Endothelial cell of umbilical vein (primary cell): ENCODE measurements at regions not wholly inside any gene's neighbourhood (a gene's known extent, or its start where the extent isn't known, plus 50 kb on each side); places are given as distances from the start of the nearest gene placed in this dataset.

Source experiments
- BruUV-seq: library from RNA; stranded (reverse); fragments of 400-500 nt; replicated peaks from 2 replicates; lab custom pipeline; 2021; lab: Mats Ljungman, UMichigan
- CTCF ChIA-PET: fragments of 300-600, 350-600 bp; sonication (Branson Sonifier 250); formaldehyde crosslinking; loops from one replicate; lab custom pipeline; 2021; ENCODE audit warnings: antibody characterized with exemption, inconsistent platforms; lab: Charles Lee
- POLR2A ChIA-PET: fragments of 300-600, 350-600 bp; sonication (Branson Sonifier 250); formaldehyde crosslinking; loops from one replicate; lab custom pipeline; 2021; ENCODE audit warnings: antibody characterized with exemption, inconsistent platforms; lab: Charles Lee
- DNase-seq: peaks from one replicate; pipeline ENCODE4 v3.0.0-alpha.2; 2011; ENCODE audit warnings: low read depth, low spot score
- FAIRE-seq: peaks from 2 replicates; lab custom pipeline; 2011; peaks lifted over from hg19 to GRCh38; lab: Jason Lieb, UNC
- H2AFZ ChIP-seq: 2 replicates; pipeline ENCODE4 v1.6.0; 2012; ENCODE audit warnings: low read depth, low read length, control low read depth, inconsistent platforms
- H3K27ac ChIP-seq: 2 replicates; pipeline ENCODE4 v1.5.1; 2011; ENCODE audit warnings: low read depth, mild to moderate bottlenecking, control low read depth, low read length, moderate library complexity; ENCODE audit not compliant: insufficient read depth
- H3K27me3 ChIP-seq, 2 experiments: 2 replicates each; pipeline versions ENCODE4 v1.6.0 to v1.6.1; 2011; ENCODE audit warnings: low read length in 2 of 2, mixed read lengths in 1 of 2; ENCODE audit not compliant: control insufficient read depth in 2 of 2, insufficient read depth in 2 of 2
- H3K36me3 ChIP-seq, 2 experiments: 2 replicates in 1 of 2; 3 replicates in 1 of 2; pipeline ENCODE4 v1.5.1; 2011; ENCODE audit warnings: low read length in 2 of 2, mild to moderate bottlenecking in 1 of 2, moderate library complexity in 1 of 2; ENCODE audit not compliant: control insufficient read depth in 2 of 2, insufficient read depth in 2 of 2; ENCODE audit errors: extremely low read depth in 1 of 2
- H3K4me1 ChIP-seq: 3 replicates; pipeline ENCODE4 v1.5.1; 2011; ENCODE audit warnings: mild to moderate bottlenecking, low read length; ENCODE audit not compliant: control insufficient read depth, insufficient read depth; ENCODE audit errors: extremely low read depth
- H3K4me2 ChIP-seq: 2 replicates; pipeline ENCODE4 v1.6.1; 2011; ENCODE audit warnings: low read length, control low read depth, mixed read lengths; ENCODE audit not compliant: insufficient read depth
- H3K4me3 ChIP-seq, 3 experiments: fragments of 200-600 bp in 1 of 3; sonication (generic), shearing (Covaris generic) in 1 of 3; replicated peaks in 1 of 3; 2 replicates each; pipeline ENCODE4 v1.5.1; 2011 to 2016; ENCODE audit warnings: control low read depth in 3 of 3, low read length in 3 of 3, mild to moderate bottlenecking in 2 of 3, inconsistent platforms in 1 of 3, low read depth in 1 of 3, moderate library complexity in 1 of 3; ENCODE audit not compliant: insufficient read depth in 1 of 3
- H3K79me2 ChIP-seq: 2 replicates; pipeline ENCODE4 v1.6.0; 2012; ENCODE audit warnings: low read length, inconsistent platforms; ENCODE audit not compliant: control insufficient read depth, insufficient read depth
- H3K9ac ChIP-seq: replicated peaks from 2 replicates; pipeline ENCODE3; 2011; ENCODE audit warnings: low read length, control low read depth; ENCODE audit not compliant: insufficient read depth; ENCODE audit errors: extremely low read depth
- H3K9me1 ChIP-seq: replicated peaks from 3 replicates; pipeline ENCODE4 v1.6.0; 2011; ENCODE audit warnings: mild to moderate bottlenecking, low read length; ENCODE audit not compliant: control insufficient read depth, insufficient read depth; ENCODE audit errors: extremely low read depth
- H3K9me3 ChIP-seq: replicated peaks from 2 replicates; pipeline ENCODE4 v1.5.1; 2012; ENCODE audit warnings: low read length, inconsistent platforms; ENCODE audit not compliant: control insufficient read depth, insufficient read depth
- H4K20me1 ChIP-seq: replicated peaks from 2 replicates; pipeline ENCODE3; 2011; ENCODE audit warnings: mild to moderate bottlenecking, low read length; ENCODE audit not compliant: control insufficient read depth, insufficient read depth; ENCODE audit errors: extremely low read depth
- EZH2 ChIP-seq: IDR thresholded peaks from 2 replicates; pipeline ENCODE4 v1.6.1; 2012; ENCODE audit warnings: borderline replicate concordance, low read depth, mild to moderate bottlenecking, moderate library complexity, low read length, inconsistent platforms; ENCODE audit not compliant: severe bottlenecking
- FOS ChIP-seq: IDR thresholded peaks from 2 replicates; pipeline ENCODE4 v1.6.1; 2011; ENCODE audit warnings: mild to moderate bottlenecking, low read length, moderate library complexity, borderline replicate concordance; ENCODE audit not compliant: insufficient read depth
- GATA2 ChIP-seq: IDR thresholded peaks from 2 replicates; pipeline ENCODE4 v1.7.0; 2011; ENCODE audit warnings: low read depth, mild to moderate bottlenecking, moderate library complexity, mixed read lengths, low read length; ENCODE audit not compliant: insufficient read length, insufficient read depth
- JUN ChIP-seq: IDR thresholded peaks from 2 replicates; pipeline ENCODE4 v1.6.1; 2011; ENCODE audit warnings: borderline replicate concordance, low read depth; ENCODE audit not compliant: insufficient read length, insufficient read depth
- MYC ChIP-seq: IDR thresholded peaks from one replicate; pipeline ENCODE4 v1.6.1; 2011; ENCODE audit warnings: mild to moderate bottlenecking, low read depth, low read length
- POLR2A ChIP-seq: IDR thresholded peaks from 2 replicates; pipeline ENCODE4 v1.6.1; 2012; ENCODE audit warnings: low read depth, mild to moderate bottlenecking, control low read depth, low read length
- POLR2AphosphoS5 ChIP-seq: IDR thresholded peaks from 2 replicates; pipeline ENCODE4 v1.6.1; 2012; ENCODE audit warnings: low read depth, mild to moderate bottlenecking, control low read depth, low read length, moderate library complexity; ENCODE audit not compliant: insufficient read depth
- dilution Hi-C: fragments of 300-500 bp; cut with MboI; formaldehyde crosslinking; loops from one replicate; pipeline ENCODE4 v1.15.0; 2019; ENCODE audit warnings: low sequenced_read_pairs; ENCODE audit not compliant: extremely low pct_ligation_motif_present
- intact Hi-C: fragments of 100-400 bp; cut with micrococcal nuclease; formaldehyde crosslinking; loops from one replicate; pipeline ENCODE4 v1.10.0; 2022
- TF ChIP-seq, protein P1 (sequence below): IDR thresholded peaks from 2 replicates; pipeline ENCODE4 v1.6.1; 2011; ENCODE audit not compliant: insufficient read depth, insufficient read length
- TF ChIP-seq, protein P2 (sequence below), 2 donors: IDR thresholded peaks; 1 replicate in 1 of 2; 2 replicates in 1 of 2; pipeline ENCODE4 v1.5.1; 2011; ENCODE audit warnings: low read length in 2 of 2, mild to moderate bottlenecking in 2 of 2, moderate library complexity in 2 of 2, control low read depth in 1 of 2, inconsistent platforms in 1 of 2, low read depth in 1 of 2; ENCODE audit not compliant: insufficient read depth in 1 of 2; ENCODE audit errors: extremely low read depth in 1 of 2

DNA sequence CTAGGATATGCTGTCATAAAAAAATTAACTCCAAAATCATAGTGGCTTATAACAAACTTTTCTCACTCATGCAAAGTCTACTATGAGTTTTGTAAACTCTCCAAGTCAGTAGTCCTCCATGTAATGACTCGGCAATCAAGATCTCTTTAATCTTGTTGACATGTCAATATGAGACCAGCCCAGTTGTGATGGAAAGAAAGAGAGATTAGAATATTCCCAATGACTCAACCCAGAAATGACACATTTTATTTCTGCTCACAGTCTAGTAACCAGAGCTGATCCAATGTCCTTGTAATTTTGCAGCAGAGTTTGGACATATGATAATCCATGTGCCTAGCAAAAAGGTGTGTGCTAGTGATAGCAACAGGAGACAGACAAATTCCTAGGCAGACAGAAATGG lies 112.6 kb upstream of the CNTN1 start:
- no peak for DNase-seq
- Histone ChIP-seq H4K20me1 (no peaks in the 10 kb centered on the region), H2AFZ (no peak overlapping the region), H3K4me1 (no peaks in the 10 kb centered on the region), H3K36me3 (no peaks in the 10 kb centered on the region), H3K27ac (no peak overlapping the region), H3K79me2 (no peaks in the 10 kb centered on the region), H3K9ac (no peak overlapping the region), H3K9me3 (no peaks in the 10 kb centered on the region), H3K4me3 (no peak overlapping the region), H3K27me3 (no peaks in the 10 kb centered on the region), H3K4me2 (no peak overlapping the region), H3K9me1 (no peaks in the 10 kb centered on the region)
- dilution Hi-C loops, result no loop called here
- TF ChIP-seq, protein P1, sequence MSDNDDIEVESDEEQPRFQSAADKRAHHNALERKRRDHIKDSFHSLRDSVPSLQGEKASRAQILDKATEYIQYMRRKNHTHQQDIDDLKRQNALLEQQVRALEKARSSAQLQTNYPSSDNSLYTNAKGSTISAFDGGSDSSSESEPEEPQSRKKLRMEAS, result no peak
- TF ChIP-seq FOS, result no peak
- no peak for TF ChIP-seq POLR2AphosphoS5
- no peak for TF ChIP-seq POLR2A
- no peak for TF ChIP-seq JUN
- TF ChIP-seq GATA2, result no peak
- TF ChIP-seq, protein P2, sequence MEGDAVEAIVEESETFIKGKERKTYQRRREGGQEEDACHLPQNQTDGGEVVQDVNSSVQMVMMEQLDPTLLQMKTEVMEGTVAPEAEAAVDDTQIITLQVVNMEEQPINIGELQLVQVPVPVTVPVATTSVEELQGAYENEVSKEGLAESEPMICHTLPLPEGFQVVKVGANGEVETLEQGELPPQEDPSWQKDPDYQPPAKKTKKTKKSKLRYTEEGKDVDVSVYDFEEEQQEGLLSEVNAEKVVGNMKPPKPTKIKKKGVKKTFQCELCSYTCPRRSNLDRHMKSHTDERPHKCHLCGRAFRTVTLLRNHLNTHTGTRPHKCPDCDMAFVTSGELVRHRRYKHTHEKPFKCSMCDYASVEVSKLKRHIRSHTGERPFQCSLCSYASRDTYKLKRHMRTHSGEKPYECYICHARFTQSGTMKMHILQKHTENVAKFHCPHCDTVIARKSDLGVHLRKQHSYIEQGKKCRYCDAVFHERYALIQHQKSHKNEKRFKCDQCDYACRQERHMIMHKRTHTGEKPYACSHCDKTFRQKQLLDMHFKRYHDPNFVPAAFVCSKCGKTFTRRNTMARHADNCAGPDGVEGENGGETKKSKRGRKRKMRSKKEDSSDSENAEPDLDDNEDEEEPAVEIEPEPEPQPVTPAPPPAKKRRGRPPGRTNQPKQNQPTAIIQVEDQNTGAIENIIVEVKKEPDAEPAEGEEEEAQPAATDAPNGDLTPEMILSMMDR (IDR thresholded peaks at IDR 0.05; ENCODE audit: extremely low read depth in 1 of 2, insufficient read depth in 1 of 2, low read depth in 1 of 2, low read length in 2 of 2), result no peak
- no peak for TF ChIP-seq EZH2
- TF ChIP-seq MYC, result no peak
- no peak for FAIRE-seq
- ChIA-PET POLR2A (no interaction called here), CTCF (no interaction called here)
- intact Hi-C loops, result no loop called here
- BruUV-seq, result no TSS peak
